Breast epithelium (tissue), 3 donors: ENCODE measurements at regions not wholly inside any gene's neighbourhood (a gene's known extent, or its start where the extent isn't known, plus 50 kb on each side); places are given as distances from the start of the nearest gene placed in this dataset.

Experiments
- POLR2A ChIP-seq: fragments of 450-650 bp; IDR thresholded peaks from one replicate; pipeline ENCODE4 v1.6.1; 2016; ENCODE audit warnings: antibody characterized with exemption, mild to moderate bottlenecking, moderate library complexity
- TF ChIP-seq, protein P1 (sequence below), 3 donors: fragments of 450-650 bp; IDR thresholded peaks; one replicate each; pipeline ENCODE4 v1.5.1; 2016 to 2017; ENCODE audit warnings: antibody characterized with exemption in 3 of 3, mild to moderate bottlenecking in 3 of 3, moderate library complexity in 3 of 3

DNA sequence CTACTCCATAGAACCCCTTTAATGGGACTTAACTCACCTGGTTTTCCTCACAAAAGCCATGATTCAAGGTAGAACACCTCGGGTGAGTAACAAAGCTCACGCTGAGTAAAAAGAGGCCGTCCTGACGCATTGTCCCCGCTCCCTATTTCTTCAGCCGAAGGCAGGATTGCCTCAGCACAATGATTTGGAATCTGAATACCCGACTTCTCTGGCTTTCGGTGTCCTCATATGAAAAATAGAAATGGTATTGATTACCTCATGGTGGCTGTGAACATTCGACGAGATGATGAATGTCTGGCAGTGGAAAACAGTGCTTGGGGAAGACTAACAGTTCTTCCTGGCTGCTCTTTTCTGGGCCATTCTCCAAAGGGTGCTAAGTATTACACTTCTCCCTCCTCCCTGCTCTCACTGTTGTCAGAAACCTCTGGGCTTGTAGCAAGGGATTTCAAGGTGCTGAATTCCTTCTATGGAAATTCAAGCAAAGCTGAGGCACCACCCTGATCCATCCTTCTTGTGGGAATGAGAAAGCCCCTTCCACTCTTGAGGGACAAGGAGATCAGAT, 148.3 kb downstream of the C1orf94 start:
- no peak for TF ChIP-seq POLR2A
- TF ChIP-seq, protein P1, sequence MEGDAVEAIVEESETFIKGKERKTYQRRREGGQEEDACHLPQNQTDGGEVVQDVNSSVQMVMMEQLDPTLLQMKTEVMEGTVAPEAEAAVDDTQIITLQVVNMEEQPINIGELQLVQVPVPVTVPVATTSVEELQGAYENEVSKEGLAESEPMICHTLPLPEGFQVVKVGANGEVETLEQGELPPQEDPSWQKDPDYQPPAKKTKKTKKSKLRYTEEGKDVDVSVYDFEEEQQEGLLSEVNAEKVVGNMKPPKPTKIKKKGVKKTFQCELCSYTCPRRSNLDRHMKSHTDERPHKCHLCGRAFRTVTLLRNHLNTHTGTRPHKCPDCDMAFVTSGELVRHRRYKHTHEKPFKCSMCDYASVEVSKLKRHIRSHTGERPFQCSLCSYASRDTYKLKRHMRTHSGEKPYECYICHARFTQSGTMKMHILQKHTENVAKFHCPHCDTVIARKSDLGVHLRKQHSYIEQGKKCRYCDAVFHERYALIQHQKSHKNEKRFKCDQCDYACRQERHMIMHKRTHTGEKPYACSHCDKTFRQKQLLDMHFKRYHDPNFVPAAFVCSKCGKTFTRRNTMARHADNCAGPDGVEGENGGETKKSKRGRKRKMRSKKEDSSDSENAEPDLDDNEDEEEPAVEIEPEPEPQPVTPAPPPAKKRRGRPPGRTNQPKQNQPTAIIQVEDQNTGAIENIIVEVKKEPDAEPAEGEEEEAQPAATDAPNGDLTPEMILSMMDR (IDR thresholded peaks at IDR 0.05), result no peak
